ENCODE measurements at regions not wholly inside any gene's neighbourhood (a gene's known extent, or its start where the extent isn't known, plus 50 kb on each side); places are given as distances from the start of the nearest gene placed in this dataset.

GRCh38 chr14:22472466-22472865 is 116.6 kb downstream of the DAD1 start:
- TF ChIP-seq, protein P1, sequence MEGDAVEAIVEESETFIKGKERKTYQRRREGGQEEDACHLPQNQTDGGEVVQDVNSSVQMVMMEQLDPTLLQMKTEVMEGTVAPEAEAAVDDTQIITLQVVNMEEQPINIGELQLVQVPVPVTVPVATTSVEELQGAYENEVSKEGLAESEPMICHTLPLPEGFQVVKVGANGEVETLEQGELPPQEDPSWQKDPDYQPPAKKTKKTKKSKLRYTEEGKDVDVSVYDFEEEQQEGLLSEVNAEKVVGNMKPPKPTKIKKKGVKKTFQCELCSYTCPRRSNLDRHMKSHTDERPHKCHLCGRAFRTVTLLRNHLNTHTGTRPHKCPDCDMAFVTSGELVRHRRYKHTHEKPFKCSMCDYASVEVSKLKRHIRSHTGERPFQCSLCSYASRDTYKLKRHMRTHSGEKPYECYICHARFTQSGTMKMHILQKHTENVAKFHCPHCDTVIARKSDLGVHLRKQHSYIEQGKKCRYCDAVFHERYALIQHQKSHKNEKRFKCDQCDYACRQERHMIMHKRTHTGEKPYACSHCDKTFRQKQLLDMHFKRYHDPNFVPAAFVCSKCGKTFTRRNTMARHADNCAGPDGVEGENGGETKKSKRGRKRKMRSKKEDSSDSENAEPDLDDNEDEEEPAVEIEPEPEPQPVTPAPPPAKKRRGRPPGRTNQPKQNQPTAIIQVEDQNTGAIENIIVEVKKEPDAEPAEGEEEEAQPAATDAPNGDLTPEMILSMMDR (conservative IDR thresholded peaks at IDR 0.05; ENCODE audit: low read depth, low read length) = no peak
- TF ChIP-seq POLR2A (IDR thresholded peaks at IDR 0.05; ENCODE audit: low read depth, low read length) (no peak), RAD21 (IDR thresholded peaks at IDR 0.05; ENCODE audit: low read length) (no peak), MAFK (IDR thresholded peaks at IDR 0.05; ENCODE audit: low read depth, low read length) (no peak), SMC3 (IDR thresholded peaks at IDR 0.05; ENCODE audit: low read depth, low read length) (no peak), RFX5 (IDR thresholded peaks at IDR 0.05; ENCODE audit: low read depth, low read length) (no peak), FOS (IDR thresholded peaks at IDR 0.05; ENCODE audit: low read depth, low read length) (no peak), BHLHE40 (IDR thresholded peaks at IDR 0.05; ENCODE audit: low read depth, low read length) (no peak), CEBPB (IDR thresholded peaks at IDR 0.05; ENCODE audit: low read depth, low read length) (no peak), MXI1 (IDR thresholded peaks at IDR 0.05; ENCODE audit: borderline replicate concordance, low read depth, low read length) (no peak), CHD1 (IDR thresholded peaks at IDR 0.05; ENCODE audit: low read depth, low read length) (no peak), ELK1 (IDR thresholded peaks at IDR 0.05; ENCODE audit: borderline replicate concordance, low read depth, low read length) (no peak)

All from IMR-90 (cell line).